ENCODE measurements at regions not wholly inside any gene's neighbourhood (a gene's known extent, or its start where the extent isn't known, plus 50 kb on each side); places are given as distances from the start of the nearest gene placed in this dataset.
"Not testable (repeated sequence)": the region's sequence is repeated elsewhere in the genome, so short reads cannot be mapped to it uniquely, and the experiment has no call there.

DNA sequence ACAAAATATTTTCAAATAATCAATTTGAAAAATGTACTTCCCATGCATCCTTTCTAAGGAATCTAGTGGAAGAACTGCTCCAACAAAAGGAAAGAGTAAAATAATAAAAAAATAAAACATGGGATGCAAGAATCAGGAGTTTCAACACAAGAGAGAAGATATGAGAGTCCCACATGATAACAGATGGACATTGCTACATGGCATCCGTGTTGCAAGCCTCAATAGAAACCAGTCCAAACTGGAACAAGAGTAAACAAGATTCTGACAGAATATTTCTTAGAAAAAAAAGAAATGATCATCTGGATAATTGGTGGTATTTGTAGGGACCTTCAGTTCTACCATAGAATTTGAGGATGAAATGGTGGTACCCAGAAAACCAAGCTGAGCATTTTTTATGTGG is 186.8 kb downstream of the FRK start:
- no peak for DNase-seq

DNA sequence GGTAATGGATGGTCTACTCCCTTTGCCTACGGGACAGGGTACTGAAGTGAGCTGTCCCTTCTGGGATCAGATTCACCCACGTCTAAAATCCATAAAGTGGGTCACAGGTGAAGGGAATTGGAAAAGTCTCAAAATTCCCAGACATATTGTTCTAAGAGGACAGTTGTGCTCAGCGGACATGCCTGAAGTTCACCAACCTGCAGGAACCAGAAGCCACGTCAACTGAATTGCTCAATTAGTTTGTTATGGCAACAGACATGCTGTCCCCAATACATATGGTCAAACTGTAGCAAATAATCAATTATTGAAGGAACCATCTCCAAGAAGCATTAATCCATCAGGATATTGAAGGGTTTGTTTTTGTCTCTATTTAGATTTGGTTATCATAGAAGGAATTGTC is 190.2 kb downstream of the FRK start:
- no peak for DNase-seq

DNA sequence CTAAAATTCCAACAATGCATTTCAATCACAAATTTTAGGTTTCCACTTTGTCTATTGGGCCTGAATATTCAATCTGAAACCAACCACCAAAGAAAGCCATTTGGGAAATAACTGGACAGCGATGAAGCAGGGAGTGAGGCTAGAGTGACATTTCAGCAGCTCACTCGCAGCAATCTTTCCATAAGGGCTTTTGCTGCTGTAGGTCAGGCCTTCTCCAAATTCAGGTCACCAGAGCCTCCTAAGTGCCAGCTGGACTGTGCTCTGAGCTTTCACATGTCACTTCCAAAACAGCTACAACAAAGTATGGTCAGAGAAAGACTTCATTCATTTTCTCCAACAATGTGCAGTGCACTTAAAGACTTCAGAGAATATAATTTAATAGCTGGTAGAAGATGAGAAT is 194.8 kb downstream of the FRK start:
- DNase-seq: no peak

DNA sequence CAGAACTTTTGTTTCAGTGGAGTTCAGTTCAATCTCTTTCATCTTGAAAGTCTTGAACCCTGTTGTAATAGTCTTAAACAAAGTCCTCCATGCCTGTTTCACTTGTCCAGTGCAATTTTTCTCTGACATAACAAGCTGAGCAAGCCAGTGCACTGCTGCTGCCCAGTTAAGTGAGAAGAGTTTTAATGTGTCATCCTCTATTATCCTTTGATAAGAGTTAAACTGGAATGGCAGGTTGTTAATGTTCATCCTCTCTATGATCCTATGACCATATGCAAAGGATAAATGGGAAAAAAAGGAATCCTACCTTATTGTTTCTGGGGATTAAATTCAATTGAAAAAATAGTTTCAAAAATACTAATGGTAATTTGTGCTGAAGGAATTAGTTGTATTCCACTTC is 197.5 kb downstream of the FRK start:
- DNase-seq: no peak

DNA sequence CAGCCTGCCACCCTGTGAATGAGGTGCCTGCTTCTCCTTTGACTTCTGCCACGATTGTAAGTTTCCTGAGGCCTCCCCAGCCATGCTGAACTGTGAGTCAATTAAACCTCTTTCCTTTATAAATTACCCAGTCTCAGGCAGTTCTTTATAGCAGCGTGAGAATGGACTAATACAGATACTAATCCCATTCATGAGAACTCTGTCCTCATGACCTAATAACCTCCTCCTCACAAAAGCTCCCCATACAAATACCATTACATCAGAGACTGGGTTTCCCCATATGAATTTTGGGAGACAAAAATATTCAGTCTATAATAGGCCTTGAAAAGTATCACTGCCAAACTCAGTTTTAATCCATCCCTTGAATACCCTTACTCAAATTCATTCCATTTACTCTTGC is 199.0 kb downstream of the FRK start:
- not testable (repeated sequence) for DNase-seq

DNA sequence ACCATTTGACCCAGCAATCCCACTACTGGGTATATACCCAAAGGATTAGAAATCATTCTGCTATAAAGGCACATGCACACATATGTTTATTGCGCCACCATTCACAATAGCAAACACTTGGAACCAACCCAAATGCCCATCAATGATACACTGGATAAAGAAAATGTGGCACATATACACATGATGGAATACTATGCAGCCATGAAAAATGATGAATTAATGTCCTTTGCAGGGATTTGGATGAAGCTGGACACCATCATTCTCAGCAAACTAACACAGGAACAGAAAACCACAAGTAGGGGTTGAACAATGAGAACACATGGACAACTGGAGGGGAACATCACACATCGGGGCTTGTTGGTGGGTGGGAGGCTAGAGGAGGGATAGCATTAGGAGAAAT is 201.1 kb downstream of the FRK start:
- DNase-seq: not testable (repeated sequence)

DNA sequence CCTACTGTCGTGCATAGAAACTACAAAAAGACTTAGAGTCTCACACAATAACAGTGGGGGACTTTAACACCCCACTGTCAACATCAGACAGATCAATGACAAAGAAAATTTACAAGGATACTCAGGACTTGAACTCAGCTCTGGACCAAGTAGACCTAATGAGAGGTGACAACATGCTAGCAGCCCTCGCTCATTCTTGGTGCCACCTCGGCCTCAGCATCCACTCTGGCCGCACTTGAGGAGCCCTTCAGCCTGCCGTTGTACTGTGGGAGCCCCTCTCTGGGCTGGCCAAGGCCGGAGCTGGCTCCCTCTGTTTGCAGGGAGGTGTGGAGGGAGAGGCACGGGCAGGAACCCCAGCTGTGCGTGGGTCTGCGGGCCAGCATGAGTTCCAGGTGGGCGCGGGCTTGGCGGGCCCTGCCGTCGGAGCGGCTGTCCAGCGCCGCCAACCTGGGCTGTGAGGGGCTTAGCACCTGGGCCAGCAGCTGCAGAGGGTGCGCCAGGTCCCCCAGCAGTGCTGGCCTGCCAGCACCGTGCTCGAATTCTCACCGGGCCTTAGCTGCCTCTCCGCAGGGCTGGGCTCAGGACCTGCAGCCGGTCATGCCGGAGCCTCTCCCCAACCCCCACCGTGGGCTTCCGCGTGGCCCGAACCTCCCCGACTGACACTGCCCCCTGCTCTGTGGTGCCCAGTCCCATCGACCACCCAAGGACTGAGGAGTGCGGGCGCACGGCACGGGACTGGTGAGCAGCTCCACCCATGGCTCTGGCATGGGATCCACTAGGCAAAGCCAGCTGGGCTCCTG is 205.6 kb downstream of the FRK start:
- DNase-seq: no peak

DNA sequence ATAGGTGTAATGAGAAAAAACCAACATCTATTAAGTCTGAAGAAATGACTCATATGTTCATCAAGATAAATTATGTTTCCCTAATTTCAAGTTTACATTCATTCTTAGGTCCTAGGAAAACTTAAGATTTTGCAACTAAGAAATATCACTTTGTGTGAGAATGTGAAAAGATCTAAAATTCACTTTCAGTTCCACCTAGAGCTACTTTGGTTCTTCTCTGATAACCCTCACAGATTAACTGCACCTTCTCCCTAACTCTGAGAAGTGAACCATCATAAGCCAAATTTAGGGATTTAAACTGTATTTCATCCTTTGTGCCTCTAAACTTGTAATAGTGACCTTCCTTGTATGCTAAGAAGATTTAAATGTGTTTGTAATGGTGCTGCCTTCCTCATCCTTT is 213.0 kb downstream of the FRK start:
- DNase-seq: no peak

DNA sequence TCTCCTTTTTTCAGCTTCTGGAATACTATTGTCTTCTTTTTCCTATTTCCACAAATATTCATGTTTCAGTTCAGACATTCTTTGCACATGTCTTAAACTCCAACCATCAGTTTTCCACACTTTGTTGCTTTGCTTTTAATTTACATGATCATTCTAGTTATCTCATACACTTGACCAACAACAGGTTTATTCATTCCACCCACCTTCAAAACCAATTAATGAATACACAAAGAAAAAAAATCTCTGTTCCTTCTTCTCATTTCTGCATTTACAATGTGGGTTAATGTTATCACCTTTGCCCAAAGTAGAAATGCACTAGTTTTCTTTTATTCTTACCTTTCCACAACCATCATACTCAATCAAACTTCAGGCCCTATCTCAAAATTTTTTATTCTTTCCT is 216.7 kb downstream of the FRK start:
- no peak for DNase-seq

DNA sequence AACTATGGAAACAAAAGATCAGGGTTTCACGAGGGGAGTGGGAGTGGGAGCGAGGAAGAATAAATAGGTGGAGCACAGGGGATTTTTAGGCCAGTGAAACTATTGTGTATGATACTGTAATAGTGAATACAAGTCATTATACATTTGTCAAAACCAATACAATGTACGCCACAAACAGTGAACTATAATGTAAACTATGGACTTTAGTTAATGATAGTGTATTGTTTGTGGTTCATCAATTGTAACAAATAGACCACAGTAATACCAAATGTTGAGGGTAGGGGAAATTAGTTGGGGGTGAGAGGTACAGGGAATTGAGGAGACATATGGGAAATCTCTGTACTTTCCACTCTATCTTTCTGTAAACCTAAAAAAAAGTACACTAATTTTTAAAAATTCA is 218.4 kb downstream of the FRK start:
- no peak for DNase-seq

DNA sequence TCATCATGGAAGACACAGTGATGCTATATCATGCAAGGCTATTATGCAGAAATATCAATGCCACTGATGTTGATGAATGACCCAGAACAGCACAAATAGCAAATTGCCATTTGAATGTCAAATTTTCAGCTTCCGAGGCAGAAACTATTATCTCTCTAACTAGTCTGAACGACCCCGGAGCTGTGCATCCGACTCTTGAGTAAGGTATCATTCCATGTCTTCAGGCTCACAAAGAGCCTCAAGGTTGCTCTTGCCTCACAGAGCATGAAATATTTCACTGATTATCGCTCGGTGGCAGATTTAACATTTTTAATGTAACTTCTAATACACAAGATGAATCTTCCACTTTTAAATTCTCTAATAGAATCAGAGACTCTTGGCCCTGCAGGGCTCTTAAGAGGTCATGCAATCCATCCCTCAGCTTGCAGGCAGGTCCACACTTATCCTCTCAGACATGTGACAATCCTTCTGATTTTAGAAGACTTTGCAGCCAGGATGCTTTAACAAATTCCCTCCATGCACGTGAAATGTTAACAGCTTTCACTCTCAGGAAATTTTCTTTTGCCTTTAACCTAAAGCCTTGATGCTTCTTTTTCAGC is 221.0 kb downstream of the FRK start:
- DNase-seq: no peak

DNA sequence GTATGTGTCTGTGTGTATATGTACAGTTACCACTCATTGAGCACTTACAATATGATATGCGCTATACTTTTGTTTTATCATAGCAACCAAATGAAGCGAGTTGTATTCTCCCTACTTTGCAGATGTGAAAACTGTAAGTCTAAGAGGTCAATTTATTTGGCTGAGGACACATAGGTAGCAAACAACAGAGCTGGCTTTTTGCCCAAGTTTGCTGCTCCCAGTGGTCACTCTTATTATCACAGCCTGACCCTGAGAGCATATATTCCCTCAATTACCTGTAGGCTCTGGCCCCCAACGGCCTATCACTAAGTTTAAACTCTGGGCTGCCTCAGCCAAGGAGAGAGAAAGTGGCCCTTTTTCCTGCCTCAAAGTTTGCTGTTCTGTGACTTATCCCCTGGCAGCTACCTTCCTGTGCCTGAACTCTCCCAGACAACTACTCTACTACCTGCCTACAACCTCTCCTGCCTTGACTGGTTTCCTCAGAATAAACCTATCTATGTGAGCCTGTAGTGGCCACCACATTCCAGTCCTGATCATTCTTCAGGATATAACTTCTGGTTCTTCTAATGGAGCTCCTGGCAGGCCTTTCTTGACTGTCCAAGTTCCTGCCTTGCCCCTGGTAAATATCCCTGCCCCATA is 221.8 kb downstream of the FRK start:
- DNase-seq: no peak

DNA sequence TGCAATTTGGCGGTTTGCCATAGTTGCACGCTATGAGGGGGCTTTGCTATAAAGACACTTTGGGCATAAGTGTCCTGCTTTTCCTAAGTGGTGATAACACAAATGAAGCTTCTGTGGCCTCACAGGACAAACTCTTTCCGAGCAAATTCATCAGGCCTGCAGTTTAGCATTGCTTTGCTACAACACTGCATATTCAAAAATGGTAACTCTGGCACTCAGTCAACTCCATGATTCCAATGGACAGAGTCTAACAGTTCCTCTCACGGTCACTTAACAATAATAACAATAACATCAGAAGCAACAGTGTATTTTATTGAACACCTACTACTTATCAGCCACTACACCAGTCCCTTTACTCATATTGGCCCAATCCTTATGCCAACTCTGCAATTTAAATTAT is 222.5 kb downstream of the FRK start:
- DNase-seq: no peak

DNA sequence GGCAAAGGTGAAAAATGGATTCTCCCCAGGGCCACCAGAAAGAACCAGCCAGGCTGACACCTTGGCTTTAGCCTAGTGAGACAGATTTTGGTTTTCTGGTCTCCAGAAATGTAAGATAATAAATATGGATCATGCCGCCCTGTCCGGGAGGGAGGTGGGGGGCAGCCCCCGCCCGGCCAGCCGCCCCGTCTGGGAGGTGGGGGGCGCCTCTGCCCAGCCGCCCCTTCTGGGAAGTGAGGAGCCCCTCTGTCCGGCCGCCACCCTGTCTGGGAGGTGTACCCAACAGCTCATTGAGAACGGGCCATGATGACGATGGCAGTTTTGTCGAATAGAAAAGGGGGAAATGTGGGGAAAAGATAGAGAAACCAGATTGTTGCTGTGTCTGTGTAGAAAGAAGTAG is 224.3 kb downstream of the FRK start:
- not testable (repeated sequence) for DNase-seq

DNA sequence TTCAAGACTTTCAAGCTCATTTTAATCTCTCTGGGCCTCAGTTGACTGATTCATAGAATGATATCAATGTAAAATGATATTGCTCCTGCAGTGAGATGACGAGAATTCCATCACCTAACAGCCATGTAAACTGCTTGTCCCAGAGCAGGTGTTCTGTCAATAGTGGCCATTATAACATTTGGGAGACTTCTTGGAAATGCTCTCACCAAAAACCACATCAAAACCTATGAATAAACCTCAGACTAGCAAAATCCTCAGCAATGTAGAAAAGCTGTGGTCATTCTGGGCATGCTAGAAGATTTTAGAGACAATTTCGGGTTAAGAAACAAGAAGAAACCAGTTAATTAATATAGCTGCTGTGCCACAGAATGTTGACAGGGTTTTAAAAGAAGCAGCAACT is 225.4 kb downstream of the FRK start:
- DNase-seq: no peak

DNA sequence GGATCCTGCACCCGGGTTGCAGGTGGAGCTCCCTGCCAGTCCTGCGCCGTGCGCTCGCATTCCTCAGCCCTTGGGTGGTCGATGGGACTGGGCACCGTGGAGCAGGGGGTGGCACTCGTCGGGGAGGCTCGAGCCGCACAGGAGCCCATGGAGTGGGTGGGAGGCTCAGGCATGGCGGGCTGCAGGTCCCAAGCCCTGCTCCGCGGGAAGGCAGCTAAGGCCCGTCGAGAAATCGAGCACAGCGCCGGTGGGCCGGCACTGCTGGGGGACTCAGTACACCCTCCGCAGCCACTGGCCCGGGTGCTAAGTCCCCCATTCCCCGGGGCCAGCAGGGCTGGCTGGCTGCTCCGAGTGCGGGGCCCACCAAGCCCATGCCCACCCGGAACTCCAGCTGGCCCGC is 226.1 kb downstream of the FRK start:
- DNase-seq: not testable (repeated sequence)

DNA sequence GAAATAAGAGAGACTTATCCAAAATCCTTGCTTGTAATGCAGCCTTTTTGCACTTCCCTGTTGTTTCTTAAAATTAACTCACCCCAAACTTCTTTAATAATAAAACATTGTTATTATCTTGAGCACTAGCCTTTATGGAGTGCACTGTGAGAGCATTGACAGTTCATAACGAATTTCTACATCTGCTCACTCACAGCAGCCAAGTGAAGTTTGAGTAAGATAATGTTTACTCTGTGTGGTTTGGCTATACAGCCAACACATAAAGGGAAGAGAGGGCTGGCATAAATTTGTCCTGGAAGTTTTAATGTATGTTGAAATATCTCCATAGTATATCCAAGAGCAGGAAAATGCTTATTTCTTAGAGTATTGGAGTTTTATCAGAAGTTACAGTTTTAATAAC is 227.9 kb downstream of the FRK start:
- DNase-seq: no peak

DNA sequence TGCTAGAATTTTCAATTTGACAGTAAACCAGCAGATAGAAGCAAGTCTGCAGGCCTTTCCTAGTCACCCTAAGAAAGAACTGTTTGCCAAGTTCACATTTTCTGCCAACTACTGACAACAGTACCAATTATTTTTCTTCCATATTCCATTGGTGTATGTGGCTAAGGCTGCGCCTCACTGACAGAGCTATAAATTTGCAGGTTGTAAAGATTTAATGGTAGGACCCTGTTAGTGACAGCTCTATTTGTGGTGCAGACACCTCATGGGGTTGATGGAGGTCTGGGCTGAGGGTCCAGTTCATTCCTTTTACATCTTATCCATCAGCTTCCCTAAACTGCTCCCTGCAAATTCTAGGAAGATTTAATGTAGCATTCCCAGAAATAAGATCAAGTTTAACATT is 228.5 kb downstream of the FRK start:
- no peak for DNase-seq

DNA sequence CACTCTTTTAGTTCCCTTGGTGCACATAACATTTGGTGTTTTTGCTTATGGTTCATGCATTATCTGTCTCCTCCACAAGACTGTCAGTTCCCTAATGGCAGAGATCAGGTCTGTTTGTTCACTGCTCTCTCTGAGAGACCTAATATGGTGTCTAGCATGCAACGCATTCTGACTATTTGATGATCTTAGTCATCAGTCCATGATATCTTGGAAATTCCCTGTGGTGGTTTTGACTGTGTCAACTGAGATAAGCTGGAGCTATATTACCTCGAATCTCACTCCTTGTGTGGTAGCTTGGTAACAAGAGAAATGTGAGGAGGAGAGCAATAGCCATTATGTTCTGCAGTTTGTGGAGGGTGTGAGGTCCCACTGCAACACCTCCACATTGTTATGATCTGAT is 229.8 kb downstream of the FRK start:
- no peak for DNase-seq

DNA sequence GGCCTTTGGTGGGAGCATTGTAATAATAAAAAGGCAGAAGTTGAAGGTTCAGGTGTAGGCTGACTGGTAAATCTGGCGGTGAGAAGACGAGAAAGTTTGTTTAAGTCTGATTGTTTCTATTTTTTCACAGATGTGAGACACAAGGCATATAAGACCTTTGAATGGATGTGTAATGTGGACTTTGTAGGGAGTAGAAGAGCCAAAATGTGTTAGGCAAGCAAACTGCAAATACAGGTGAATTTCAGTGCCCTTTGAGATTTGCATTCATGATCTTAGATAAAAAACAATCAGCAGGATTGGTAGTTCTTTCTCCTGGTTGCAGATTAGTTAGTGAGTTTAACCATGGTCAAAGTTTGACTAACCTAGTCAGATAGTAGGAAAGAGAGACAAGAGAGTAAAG is 238.9 kb downstream of the FRK start:
- no peak for DNase-seq

DNA sequence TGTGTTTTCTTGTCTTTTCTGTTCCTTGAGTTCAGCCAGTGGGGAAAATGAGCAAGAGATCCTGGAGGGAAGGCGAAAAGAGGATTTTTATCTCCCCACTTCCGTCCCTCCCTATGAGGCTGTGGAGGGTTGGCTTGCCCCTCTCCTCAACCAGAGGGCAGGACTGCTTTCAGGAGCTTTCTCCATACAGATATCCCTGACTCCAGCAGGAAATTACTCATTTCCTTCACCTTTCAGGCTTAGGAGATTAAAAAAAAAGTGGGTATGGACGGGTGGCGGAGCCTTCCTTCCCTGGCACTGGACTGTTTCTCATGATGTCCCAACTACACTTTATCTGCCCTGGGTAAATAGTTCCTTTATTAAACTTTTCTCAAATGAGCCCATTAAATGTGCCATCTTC is 241.2 kb downstream of the FRK start:
- no peak for DNase-seq

DNA sequence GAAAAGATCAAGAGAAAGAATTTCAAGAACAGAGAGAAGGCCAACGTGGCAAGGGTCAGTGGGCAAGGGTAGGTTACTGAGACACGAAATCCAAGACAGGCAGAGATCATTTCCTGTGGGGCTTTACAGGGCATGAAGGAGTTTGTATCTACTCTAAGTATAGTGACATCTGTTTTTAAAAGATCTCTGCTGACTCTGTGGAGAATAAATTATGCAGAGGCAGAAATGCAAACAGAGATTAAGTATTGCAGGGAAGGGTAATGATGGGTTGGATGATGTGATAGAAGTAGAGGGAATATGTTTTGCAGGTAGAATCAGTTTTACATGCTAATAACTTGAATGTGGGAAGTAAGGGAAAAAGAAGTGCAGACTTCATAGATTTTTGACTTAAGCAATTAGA is 243.5 kb downstream of the FRK start:
- peak; percentile 6 for DNase-seq

DNA sequence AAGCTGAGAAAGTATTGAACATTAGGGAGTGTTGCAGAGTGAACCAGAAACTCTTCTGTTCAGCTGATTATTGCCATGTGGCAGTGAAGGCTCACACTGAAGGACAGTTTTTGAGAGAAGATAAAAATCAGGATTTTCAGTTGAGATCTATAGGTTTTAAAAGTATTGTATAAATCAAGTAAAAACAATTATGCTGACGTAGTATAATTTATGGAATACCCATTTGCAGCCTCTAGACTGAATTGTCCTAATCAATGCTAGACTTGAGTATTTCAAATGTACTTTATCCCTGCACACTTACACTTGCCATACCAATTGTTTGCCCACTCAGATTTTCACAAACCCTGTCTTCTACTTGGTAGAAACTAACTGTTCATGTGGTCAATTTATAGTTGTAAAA is 245.8 kb downstream of the FRK start:
- DNase-seq: no peak

DNA sequence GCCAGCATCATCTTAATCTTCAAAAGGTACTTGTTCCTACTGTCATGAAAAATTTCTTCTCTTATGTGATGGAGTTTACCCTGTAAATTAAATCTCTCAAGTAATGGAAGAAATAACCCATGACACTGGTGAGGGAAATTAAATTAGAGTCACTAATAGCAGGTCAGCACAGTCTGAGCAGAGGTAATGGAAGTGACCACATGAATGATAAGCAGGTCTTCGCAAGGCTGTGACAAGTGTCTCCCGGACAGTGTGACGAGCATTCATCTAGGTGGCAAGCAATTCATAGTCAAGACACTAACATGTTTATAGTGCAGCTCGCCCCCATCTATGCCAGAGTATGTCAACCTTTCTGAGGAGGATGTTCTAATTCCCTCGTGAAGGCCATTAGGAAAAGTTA is 249.2 kb downstream of the FRK start:
- DNase-seq: no peak

DNA sequence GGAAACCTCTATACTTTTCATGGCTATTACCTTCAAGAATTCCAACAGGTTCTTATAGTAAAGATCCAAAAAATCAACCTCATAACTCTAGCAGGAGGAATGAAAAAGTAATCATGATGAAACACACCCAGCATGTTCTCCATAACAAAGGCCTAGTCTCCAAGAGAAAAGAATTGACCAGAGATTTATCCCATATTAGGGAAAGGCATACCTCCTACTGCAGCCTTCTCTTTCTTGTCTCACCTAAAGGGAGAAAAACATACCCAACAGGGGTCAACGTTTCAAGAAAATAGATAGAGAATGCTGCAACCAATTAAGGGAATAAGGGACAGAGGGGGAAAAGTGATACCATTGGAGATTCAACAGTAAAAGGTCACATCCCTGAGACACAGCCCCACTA is 262.5 kb downstream of the FRK start:
- no peak for DNase-seq
